K562 (cell line): ENCODE measurements at regions not wholly inside any gene's neighbourhood (a gene's known extent, or its start where the extent isn't known, plus 50 kb on each side); places are given as distances from the start of the nearest gene placed in this dataset.

Experiments
- ATAC-seq: fragments of 200-7000 bp; cut with Tn5 transposase; 3 replicates; pipeline ENCODE4 v1.9.1; 2020; ENCODE audit warnings: moderate library complexity
- BruUV-seq: library from RNA; stranded (reverse); fragments of 400-500 nt; replicated peaks from 2 replicates; lab custom pipeline; 2021; lab: Mats Ljungman, UMichigan
- CTCF ChIA-PET: fragments of 300-600 bp; formaldehyde crosslinking; extraction: SDS; loops from one replicate; lab custom pipeline; 2021; ENCODE audit warnings: low intra/inter-chr PET ratio; lab: Yijun Ruan, JAX
- POLR2A ChIA-PET: fragments of 300-600, 350-650 bp; sonication (Branson Sonifier 250); formaldehyde crosslinking; extraction: SDS; loops from one replicate; lab custom pipeline; 2021; ENCODE audit warnings: antibody characterized with exemption, inconsistent platforms; lab: Yijun Ruan, JAX
- DNase-seq, 4 experiments: peaks; one replicate each; pipeline versions ENCODE4 v3.0.0 to v3.0.0-alpha.2; 2011 to 2018; ENCODE audit warnings: low spot score in 3 of 4, mixed read lengths in 3 of 4; ENCODE audit errors: extremely low read depth in 1 of 4
- FAIRE-seq: peaks from 2 replicates; lab custom pipeline; 2011; peaks lifted over from hg19 to GRCh38; lab: Jason Lieb, UNC
- H2AFZ ChIP-seq: 2 replicates; pipeline ENCODE4 v1.6.0; 2011; ENCODE audit warnings: low read depth, low read length, control low read depth, inconsistent platforms
- H3K27ac ChIP-seq: fragments of 200-600 bp; 3 replicates; pipeline ENCODE4 v1.8.0; 2011; ENCODE audit warnings: low read depth, mild to moderate bottlenecking, control low read depth, inconsistent platforms, low read length, moderate library complexity, mixed read lengths; ENCODE audit errors: extremely low read depth
- H3K27me3 ChIP-seq, 2 experiments: fragments of 300-600 bp in 1 of 2; 2 replicates in 1 of 2; 3 replicates in 1 of 2; pipeline versions ENCODE4 v1.6.0 to v1.8.0; 2011; ENCODE audit warnings: inconsistent platforms in 2 of 2, low read length in 2 of 2, mild to moderate bottlenecking in 1 of 2, mixed read lengths in 1 of 2, moderate library complexity in 1 of 2; ENCODE audit not compliant: control insufficient read depth in 2 of 2, insufficient read depth in 2 of 2
- H3K36me3 ChIP-seq: fragments of 300-600 bp; 3 replicates; pipeline ENCODE4 v1.8.0; 2011; ENCODE audit warnings: mild to moderate bottlenecking, low read length, inconsistent platforms; ENCODE audit not compliant: control insufficient read depth, insufficient read depth
- H3K4me1 ChIP-seq, 2 experiments: fragments of 200-600 bp in 1 of 2; replicated peaks in 1 of 2; 2 replicates in 1 of 2; 3 replicates in 1 of 2; pipeline versions ENCODE4 v1.5.1 to v1.8.0; 2011; ENCODE audit warnings: inconsistent platforms in 2 of 2, low read length in 2 of 2, mild to moderate bottlenecking in 1 of 2, mixed read lengths in 1 of 2, moderate library complexity in 1 of 2; ENCODE audit not compliant: control insufficient read depth in 2 of 2, insufficient read depth in 2 of 2
- H3K4me2 ChIP-seq: 2 replicates; pipeline ENCODE4 v1.6.1; 2011; ENCODE audit warnings: low read length, control low read depth, inconsistent platforms, mixed read lengths; ENCODE audit not compliant: insufficient read depth
- H3K4me3 ChIP-seq: fragments of 200-600 bp; sonication (generic), shearing (Covaris generic); 2 replicates; pipeline ENCODE4 v1.5.1; 2016; ENCODE audit warnings: control low read depth, inconsistent platforms
- H3K79me2 ChIP-seq: fragments of 200-600 bp; 3 replicates; pipeline ENCODE4 v1.8.0; 2011; ENCODE audit warnings: low read length, inconsistent platforms; ENCODE audit not compliant: control insufficient read depth, insufficient read depth
- H3K9ac ChIP-seq, 2 experiments: 2 replicates each; pipeline versions ENCODE4 v1.6.0 to v1.6.1; 2011; ENCODE audit warnings: low read depth in 2 of 2, low read length in 2 of 2, control low read depth in 1 of 2, inconsistent platforms in 1 of 2, mild to moderate bottlenecking in 1 of 2, mixed read lengths in 1 of 2; ENCODE audit not compliant: insufficient read depth in 1 of 2
- H3K9me1 ChIP-seq: one replicate; pipeline ENCODE4 v1.6.0; 2011; ENCODE audit warnings: inconsistent platforms, mild to moderate bottlenecking, low read length, moderate library complexity; ENCODE audit not compliant: control insufficient read depth, insufficient read depth
- H3K9me3 ChIP-seq: replicated peaks from 2 replicates; pipeline ENCODE4 v1.5.1; 2011; ENCODE audit warnings: low read depth, low read length, inconsistent platforms; ENCODE audit not compliant: control insufficient read depth, insufficient read depth
- H4K20me1 ChIP-seq: replicated peaks from 2 replicates; pipeline ENCODE4 v1.6.1; 2011; ENCODE audit warnings: low read length, inconsistent platforms, mixed read lengths; ENCODE audit not compliant: control insufficient read depth, insufficient read depth
- JUN ChIP-seq, 2 experiments: sonication (generic) in 1 of 2; formaldehyde crosslinking in 1 of 2; IDR thresholded peaks; 2 replicates each; pipeline versions ENCODE4 v1.6.1 to v1.8.0; 2012 to 2022; ENCODE audit warnings: borderline replicate concordance in 2 of 2, mild to moderate bottlenecking in 2 of 2, improper control_type of control experiment in 1 of 2, low read depth in 1 of 2, low read length in 1 of 2, missing genetic modification reagents in 1 of 2
- MCM2 ChIP-seq: fragments of 450-650 bp; IDR thresholded peaks from 2 replicates; pipeline ENCODE4 v1.6.1; 2017; ENCODE audit warnings: low read depth, mild to moderate bottlenecking
- NFIX ChIP-seq: fragments of 250-450 bp; sonication (Bioruptor Pico); IDR thresholded peaks from 2 replicates; pipeline ENCODE4 v1.4.0; 2020; ENCODE audit warnings: low read depth, mild to moderate bottlenecking, moderate library complexity
- SIX5 ChIP-seq, 2 experiments: IDR thresholded peaks; 2 replicates each; pipeline ENCODE4 v1.6.1; 2011; ENCODE audit warnings: low read length in 2 of 2, borderline replicate concordance in 1 of 2, low read depth in 1 of 2, mild to moderate bottlenecking in 1 of 2, moderate library complexity in 1 of 2; ENCODE audit not compliant: insufficient read depth in 1 of 2
- SMAD2 ChIP-seq: fragments of 150-350 bp; IDR thresholded peaks from 2 replicates; pipeline ENCODE4 v1.6.1; 2014; ENCODE audit warnings: low read depth, mild to moderate bottlenecking, low read length
- TRIM24 ChIP-seq, 2 experiments: fragments of 450-650 bp; IDR thresholded peaks; 2 replicates each; pipeline ENCODE4 v1.6.1; 2016
- TSHZ1 ChIP-seq: fragments of 250-450 bp; sonication (Bioruptor Pico); IDR thresholded peaks from 2 replicates; pipeline ENCODE4 v1.4.0; 2020; ENCODE audit warnings: mild to moderate bottlenecking, moderate library complexity
- ZFP1 ChIP-seq: fragments of 450-650 bp; formaldehyde crosslinking; IDR thresholded peaks from 2 replicates; pipeline ENCODE4 v1.4.0; 2020; ENCODE audit warnings: mild to moderate bottlenecking, mixed read lengths
- ZNF398 ChIP-seq: fragments of 250-450 bp; sonication (Bioruptor Pico); IDR thresholded peaks from 2 replicates; pipeline ENCODE4 v1.8.0; 2021; ENCODE audit warnings: moderate library complexity, mild to moderate bottlenecking, inconsistent platforms
- ZNF551 ChIP-seq: fragments of 250-450 bp; sonication (Bioruptor Pico); IDR thresholded peaks from 2 replicates; pipeline ENCODE4 v1.5.0; 2021; ENCODE audit warnings: mild to moderate bottlenecking, moderate library complexity
- whole genome bisulfite sequencing: fragments of 100-300 bp; shearing (Covaris generic); methylation state at CpG from one replicate; pipeline ENCODE4 v1.1.6; 2016; ENCODE audit warnings: low coverage, mixed read lengths; ENCODE audit not compliant: insufficient coverage; ENCODE audit errors: missing lambda C conversion rate; 5-methylcytosine and 5-hydroxymethylcytosine counted together
- in situ Hi-C: fragments of 300-500 bp; cut with MboI; formaldehyde crosslinking; loops from 4 replicates; pipeline ENCODE4 v1.15.0; 2018; ENCODE audit warnings: inconsistent platforms, mixed read lengths
- intact Hi-C: fragments of 100-400 bp; cut with micrococcal nuclease; formaldehyde crosslinking; loops from 2 replicates; pipeline ENCODE4 v1.14.2; 2022
- TF ChIP-seq, protein P1 (sequence below): fragments of 250-450 bp; sonication (Bioruptor Pico); IDR thresholded peaks from 2 replicates; pipeline ENCODE4 v1.8.0; 2022; ENCODE audit warnings: inconsistent platforms

DNA sequence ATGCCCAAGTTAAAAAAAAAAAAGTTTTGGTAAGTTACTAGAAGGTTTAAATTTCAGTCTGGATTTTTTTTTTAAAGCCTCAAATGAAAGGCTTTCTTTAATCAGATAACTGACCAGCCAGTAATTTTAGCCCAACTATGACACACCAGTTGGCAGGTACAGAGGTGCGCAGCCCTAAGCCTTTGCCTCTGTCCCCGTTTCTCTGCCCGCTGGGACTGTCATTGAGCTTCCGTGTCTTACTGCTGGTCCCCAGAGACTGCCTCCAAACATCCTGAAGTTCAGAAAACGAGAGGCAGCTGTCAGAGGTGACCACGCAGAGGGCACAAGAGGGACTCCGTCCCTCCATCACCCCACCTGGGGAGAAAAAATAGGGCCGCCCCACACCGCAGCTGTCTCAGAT, 118.2 kb downstream of the RPS12 start:
- Histone ChIP-seq H2AFZ (no peak overlapping the region), H3K9me3 (no peaks in the 10 kb centered on the region), H3K27ac (no peak overlapping the region), H3K9me1 (no peaks in the 10 kb centered on the region), H3K4me3 (no peak overlapping the region), H4K20me1 (0 out of 2 replicates have a peak, but pooled peaks cover 3% of the 10 kb centered on the region), H3K4me1 (no peaks in the 10 kb centered on the region), H3K27me3 (peaks cover 4 to 6% of the 10 kb centered on the region in 2 experiments; a peak in 2 of 5 replicates), H3K79me2 (no peaks in the 10 kb centered on the region), H3K4me2 (no peak overlapping the region), H3K9ac (no peak overlapping the region), H3K36me3 (no peaks in the 10 kb centered on the region)
- no TSS peak for BruUV-seq
- FAIRE-seq, result no peak
- ATAC-seq, result no peak
- 1% methylated on average over 7 of the region's 9 CpGs for whole genome bisulfite sequencing
- intact Hi-C loops, result loop anchor here (10.0 kb wide), 2 partner anchors 622 to 982 kb away; no protein-coding TSS in a partner anchor
- DNase-seq, result no peak
- in situ Hi-C loops, result no loop called here
- CTCF ChIA-PET, result no interaction called here
- POLR2A ChIA-PET, result interaction anchor here (0.6 kb wide), 1 partner anchor 9 kb away, joined by 4 read pairs; no protein-coding TSS in a partner anchor
- TF ChIP-seq SIX5 (IDR thresholded peaks at IDR 0.05; ENCODE audit: borderline replicate concordance in 1 of 2, insufficient read depth in 1 of 2, low read depth in 1 of 2, low read length in 2 of 2) (no peak), TSHZ1 (CRISPR knock-in tag) (no peak), TRIM24 (IDR thresholded peaks at IDR 0.05) (no peak), ZNF551 (CRISPR knock-in tag) (no peak), ZNF398 (no peak), NFIX (CRISPR knock-in tag) (no peak), SMAD2 (no peak), JUN (IDR thresholded peaks at IDR 0.05; ENCODE audit: borderline replicate concordance, low read depth, low read length) (no peak), JUN (CRISPR knock-in tag; IDR thresholded peaks at IDR 0.05; ENCODE audit: borderline replicate concordance) (no peak), MCM2 (no peak), ZFP1 (CRISPR knock-in tag) (no peak)
- TF ChIP-seq, protein P1, sequence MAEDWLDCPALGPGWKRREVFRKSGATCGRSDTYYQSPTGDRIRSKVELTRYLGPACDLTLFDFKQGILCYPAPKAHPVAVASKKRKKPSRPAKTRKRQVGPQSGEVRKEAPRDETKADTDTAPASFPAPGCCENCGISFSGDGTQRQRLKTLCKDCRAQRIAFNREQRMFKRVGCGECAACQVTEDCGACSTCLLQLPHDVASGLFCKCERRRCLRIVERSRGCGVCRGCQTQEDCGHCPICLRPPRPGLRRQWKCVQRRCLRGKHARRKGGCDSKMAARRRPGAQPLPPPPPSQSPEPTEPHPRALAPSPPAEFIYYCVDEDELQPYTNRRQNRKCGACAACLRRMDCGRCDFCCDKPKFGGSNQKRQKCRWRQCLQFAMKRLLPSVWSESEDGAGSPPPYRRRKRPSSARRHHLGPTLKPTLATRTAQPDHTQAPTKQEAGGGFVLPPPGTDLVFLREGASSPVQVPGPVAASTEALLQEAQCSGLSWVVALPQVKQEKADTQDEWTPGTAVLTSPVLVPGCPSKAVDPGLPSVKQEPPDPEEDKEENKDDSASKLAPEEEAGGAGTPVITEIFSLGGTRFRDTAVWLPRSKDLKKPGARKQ (CRISPR knock-in tag), result no peak
